ENCODE measurements at regions not wholly inside any gene's neighbourhood (a gene's known extent, or its start where the extent isn't known, plus 50 kb on each side); places are given as distances from the start of the nearest gene placed in this dataset.

DNA sequence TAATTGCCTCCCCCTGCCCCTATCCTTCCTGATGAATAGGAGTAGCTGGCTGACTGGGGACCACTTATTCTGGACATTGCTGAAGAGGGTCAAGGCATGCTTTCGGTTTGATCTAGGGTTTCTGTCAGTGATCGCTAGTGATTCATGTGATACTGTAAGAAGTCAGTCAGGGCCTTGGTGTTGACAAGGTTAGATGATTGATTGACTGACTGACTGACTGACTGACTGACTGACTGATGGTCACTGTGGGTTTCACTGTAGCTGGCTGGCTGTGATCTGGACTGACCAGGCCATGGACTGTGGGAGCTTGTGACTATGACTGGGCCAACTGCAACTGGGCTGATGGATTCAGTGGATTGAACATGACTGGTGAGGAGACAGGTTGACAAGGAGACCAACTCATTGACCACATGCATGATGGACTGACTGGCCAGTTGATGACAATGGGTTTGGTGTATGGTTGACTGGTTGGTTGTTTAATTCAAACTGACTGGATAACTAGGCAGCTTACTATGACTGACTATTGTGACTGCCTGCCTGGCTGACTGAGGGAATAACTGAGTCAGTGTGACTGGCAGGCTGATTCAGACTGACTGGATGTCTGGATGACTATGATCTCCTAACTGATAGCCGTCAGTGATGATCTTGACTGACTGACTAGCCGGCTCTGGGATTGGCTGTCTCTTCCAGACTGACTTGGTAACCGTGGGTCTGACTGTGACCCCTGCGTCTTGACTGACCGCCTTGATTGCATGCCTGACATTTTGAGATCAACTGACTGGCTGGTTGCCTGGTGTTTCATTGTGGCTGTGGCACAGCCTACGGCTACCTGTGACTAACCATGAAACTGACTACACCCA is 509.9 kb downstream of the SHQ1 start:
- DNase-seq, result no peak

DNA sequence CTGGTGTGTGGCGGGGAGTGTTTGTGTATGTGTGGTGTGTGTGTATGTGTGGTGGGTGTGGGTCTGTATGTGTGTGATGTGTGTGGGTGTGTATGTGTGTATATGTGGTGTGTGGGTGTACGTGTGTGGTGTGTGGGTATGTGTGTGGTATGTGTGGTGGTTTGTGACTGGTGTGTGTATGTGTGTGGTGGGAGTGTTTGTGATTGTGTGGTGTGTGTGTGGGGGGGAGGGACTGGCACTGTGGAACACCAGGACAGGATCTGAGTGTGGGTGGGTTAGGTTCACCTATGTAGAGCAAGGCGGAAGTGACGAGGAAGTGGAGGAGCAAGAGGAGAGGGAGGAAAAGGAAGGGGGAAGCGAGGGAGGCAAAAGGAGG is 510.8 kb downstream of the SHQ1 start:
- DNase-seq, result no peak

DNA sequence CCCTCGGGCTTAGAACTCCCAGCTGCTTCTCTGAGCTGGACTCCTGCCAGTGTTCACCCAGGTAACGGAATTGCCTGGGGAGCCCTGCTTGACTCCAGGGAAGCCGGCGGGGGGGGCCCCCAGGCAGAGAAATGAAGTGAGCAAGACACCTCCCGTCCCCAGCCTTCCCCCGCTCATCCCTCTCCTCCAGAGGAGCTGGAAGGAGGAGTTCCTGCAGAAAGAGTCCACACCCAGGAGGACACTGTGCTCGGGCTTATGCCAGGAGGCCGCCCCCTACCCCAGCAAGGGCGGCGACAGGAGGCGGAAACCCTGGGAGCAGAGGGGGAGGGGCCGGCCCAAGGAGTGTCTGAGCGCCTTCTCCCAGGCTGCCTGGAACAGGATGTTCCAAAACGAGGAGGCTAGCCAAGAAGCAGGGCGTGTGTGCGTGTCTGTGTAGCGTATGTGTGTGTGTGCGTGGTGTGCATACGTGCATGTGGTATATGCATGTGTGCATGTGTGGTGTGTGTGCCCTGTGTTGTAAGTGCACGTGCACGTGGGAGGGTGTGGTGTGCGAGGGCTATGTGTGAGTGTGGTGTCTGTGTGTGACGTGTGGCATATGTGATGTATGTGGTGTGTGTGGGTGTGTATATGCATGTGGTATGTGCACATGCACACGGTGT is 511.3 kb downstream of the SHQ1 start:
- no peak for DNase-seq

DNA sequence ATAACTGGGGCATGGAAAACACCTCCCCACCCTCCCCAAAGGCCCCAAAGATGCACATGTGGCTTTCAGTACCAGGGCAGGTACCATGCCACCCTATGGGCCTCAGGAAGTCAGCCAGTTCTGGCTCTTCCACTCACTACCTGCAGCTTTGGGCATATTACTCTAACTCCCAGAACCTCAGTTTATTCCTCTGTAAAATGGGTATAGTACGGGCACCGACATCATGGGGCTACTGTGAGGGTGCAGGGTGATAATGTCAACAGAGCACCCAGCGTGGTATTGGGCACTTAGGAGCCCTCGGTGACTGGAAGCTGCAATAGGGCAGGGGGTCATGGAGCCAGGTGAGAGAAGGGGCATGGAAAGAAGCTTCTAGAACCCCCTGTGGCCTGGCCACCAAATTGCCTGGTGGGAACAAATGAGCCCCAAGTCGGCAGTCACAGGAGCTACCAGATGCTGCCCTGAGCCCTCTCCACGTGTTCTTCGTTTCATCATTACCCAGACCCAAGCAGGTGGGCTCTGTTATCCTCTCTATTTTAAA is 512.1 kb downstream of the SHQ1 start:
- DNase-seq, result no peak

DNA sequence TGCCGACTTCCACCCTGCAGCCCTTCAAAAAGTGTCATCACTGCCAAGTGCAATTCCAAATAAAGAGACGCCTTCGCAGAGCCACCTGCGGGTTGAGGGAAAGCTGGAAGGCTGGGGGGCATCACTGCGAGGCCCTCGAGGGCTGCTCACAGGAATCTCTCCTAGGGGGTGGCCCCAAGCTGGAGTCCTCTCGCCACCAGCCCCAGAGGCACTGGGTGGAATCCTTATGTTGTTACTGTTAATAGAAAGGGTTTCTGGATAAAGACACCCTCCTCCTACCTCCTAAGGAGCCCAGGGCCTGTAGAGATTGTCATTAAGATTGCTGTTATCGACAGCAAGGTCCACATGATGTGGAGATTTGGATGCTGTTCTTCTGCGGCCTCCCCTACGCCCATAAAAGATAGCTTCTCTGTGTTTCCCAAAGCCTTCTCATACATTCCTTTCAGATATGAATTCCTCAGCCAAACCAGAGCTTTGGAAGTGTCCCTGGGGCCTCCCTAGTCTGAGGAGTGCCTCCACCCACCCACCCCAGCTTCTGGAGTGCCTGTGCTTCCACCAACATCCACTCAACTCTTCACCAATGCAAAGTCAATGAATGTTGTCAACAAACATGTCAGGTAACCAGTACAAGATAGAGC is 512.7 kb downstream of the SHQ1 start:
- DNase-seq, result no peak

DNA sequence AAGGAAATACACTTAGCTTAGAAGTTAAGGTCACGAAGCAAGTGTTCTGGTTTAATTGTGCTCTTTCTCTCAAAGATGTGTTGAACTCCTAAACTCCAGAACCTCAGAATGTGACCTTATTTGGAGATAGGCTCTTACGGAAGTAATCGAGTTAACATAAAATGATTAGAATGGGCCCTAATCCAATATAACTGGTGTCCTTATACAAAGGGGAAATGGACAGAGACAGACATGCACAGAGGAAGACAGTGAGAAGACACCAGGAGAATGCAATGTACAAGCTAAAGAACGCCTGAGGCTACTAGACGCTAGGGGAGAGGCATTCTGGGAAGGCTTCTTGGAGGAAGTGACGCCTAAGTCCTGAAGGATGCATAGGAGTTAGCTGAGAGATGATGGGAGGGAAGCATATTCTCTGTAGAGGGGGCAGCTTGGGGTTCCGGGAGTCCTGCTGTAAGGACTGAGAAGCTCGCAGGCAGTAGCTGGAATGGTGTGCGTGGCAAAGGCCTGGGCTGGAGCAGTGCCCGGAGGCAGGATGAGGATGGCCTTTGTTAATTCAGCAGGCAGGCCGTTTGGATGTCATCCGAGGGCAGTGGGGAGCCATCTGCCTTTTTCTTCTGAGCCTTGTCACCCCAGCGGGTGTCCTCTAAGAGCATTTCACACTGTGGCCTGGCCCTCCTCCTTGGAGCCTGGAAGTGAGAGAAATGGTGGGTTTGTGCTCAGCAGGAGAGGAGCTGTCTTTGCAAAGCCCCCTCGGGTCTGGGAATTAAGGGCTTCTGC is 513.4 kb downstream of the SHQ1 start:
- DNase-seq, result no peak

DNA sequence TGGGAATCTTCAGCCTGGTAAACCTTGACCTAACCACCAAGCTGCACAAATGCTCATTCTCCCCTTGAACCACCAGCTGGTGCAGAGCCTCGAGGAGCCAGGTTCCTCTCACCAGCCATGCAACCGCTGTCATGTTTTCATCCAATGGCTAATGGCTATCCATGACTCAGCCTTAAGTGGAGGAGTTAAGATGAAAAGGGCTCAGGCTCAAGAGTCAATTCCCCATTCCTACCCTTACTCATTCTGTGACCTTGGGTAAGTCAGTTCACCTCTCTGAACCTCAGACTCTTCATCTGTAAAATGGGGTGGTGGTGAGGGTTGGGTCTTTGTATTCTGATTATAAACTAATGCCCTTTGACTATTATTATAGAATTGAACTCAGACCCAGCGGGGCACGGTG is 515.6 kb downstream of the SHQ1 start:
- no peak for DNase-seq

DNA sequence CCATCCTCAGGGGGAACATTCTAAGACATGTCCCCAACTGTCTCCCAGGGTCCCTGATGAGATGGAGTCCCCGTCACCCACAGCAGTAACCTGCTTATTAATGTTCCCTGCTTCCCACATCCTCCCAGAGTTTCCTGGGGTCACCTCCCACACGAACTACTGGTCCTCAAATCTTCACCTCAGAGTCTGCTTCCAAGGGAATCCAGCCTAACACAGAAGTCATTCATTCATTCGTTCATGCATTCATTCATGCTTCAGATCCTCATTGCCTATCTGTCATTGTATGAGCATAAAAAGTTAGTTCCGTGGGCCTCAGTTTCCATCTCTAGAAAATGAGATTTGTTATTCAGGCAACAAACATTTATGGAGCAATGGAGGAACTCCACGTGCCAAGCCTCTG is 516.2 kb downstream of the SHQ1 start:
- DNase-seq, result no peak

DNA sequence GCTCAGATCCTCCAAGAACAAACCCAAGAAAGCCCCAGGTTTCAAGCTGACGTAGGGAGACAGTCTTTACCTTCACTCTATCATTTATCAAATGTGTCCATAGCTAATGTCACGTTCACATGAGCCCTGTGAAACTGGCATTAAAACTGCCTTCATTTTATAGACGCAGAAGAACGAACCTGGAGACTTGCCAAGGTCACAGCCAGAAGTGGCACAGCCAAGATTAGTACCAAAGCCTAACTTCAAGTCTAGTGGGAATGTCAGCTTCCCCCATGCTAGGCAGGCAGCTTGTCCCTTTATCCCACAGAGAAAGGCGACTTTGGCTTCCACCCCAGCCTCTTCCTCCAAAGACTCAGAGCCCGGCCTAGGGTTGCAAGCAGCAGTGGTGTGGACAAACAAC is 517.2 kb downstream of the SHQ1 start:
- DNase-seq, result no peak

DNA sequence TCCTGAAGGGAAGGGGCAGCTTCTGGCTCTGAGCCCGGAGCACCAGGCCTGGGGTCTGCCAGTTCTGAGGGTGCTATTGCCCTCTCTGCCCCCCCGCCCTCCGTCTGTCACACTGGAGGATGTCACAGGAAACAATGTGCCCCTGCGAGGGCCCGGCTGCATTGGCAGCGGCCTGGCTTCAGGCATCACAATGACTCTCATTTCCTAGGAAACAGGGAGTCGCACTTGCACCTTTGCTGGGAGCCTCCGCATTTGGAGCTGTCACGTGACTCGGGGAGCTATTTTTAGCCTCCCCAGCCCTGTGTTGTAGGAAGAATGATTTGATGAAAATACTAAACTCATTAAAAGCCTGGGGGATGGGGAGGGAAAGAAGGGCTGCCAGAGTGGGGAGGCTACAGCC is 518.9 kb downstream of the SHQ1 start:
- DNase-seq, result no peak

DNA sequence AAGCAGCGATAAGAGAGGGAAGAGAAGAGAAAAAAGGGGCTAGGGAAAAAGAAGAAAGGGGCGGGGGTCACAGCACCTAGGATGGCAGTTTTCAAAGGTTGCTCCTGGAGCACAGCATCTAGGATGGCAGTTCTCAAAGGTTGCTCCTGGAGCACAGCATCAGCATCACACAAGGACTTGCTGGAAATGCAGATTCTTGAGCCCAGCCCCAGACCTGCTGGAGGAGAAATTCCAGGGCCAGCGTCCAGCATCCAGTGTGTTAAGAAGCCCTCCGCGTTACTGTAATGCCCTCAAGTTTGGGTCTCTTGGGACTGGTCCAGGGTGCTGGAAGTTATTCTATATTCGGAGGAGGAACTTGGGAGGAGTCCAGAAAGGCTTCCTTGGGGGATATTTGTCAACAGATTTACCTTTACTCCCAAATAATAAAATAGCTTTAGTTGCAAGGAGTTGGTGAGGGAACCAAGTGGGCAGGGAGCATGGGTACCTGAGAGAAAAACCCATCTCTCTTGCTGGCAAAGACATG is 519.4 kb downstream of the SHQ1 start:
- DNase-seq, result no peak

DNA sequence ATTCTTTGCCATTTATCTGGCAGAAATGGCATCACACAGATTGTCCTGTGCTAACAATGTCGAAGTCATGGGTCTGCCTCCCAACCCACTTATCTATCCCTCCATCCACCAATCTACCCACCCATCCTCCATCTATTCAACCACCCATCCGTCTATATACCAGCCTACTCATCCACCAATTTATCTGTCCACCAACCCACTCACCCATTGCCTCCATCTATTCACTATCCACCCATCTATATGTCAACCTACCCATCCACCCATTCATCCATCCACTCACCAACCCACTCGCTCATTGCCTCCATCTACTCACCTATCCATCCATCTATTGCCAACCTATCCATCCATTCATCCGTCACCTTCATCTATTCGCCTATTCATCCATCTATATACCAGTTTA is 521.2 kb downstream of the SHQ1 start:
- no peak for DNase-seq

DNA sequence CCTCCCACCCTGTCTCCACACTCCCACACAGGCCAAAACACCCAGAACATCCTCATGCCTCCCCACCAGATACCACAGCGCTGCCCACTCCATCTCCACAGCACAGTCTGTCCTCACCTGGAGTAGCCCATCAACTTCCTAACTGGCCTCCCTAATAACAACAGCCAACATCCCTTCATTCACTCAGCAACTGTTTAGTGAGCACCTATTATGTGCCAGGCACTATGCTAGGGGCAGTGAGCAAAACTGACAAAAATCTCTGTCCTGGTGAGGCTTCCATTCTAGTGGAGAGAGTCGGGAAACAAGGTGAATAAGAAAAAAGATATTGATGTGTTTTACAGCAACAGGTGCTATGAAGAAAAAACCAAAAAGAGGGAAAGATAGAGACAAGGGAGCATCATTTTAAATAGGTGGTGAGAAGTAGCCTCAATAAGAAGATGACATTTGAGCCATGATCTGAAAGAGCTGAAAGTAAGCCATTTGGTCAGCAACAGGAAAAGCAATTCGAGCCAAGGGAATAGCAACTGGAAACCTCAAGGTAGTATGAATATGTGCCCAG is 523.9 kb downstream of the SHQ1 start:
- no peak for DNase-seq

DNA sequence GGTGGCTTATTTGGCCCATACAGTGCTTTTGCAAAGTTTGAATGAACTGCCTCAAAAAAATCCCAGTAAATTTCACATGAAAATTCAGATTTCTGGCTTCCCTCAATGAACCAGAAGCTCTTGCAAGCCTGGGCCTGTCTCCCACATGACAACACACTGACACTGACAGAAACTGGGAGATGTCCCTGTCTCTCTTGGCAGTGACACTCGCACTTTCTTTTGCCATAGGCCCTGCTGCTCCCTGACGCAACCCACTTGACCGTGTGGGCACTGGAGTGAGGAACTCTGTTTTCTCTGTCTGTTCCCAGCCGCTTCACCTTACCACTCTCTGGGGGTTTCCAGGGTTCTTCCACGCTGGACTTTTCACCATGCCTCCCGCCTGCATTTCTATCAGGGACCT is 524.5 kb downstream of the SHQ1 start:
- DNase-seq, result no peak

DNA sequence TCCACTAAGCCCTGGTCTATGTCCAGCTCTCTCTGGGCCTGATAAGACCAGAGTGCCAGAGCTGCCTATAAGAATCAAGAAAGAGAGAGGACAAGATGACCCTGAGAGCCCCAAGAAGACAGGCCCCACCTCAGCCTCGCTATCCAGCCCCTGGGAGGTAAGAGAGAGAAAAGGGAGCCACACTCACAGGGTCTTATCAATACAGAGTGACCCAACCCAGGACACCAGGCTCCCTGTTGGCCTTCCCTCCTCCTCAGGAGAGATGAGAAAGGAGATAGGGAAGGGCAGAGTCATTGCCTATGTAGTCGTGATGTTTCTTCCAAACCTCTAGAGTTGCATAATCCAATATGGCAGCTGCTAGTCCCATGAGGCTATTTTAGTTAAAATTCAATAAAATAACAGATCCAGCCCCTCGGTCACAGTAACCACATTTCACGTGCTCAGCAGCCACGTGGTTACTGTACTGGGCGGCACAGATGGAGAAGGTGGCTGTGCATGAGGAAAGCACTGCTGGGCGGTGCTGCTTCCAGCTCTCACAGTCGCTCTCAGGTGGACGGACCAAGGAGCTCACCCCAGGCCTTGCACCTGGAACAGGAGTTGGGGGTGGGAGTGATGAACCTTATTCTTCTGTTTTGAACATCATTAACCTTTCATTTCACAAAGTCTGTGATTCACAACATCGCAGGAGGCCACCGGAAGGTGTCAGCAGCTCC is 525.8 kb downstream of the SHQ1 start:
- no peak for DNase-seq

DNA sequence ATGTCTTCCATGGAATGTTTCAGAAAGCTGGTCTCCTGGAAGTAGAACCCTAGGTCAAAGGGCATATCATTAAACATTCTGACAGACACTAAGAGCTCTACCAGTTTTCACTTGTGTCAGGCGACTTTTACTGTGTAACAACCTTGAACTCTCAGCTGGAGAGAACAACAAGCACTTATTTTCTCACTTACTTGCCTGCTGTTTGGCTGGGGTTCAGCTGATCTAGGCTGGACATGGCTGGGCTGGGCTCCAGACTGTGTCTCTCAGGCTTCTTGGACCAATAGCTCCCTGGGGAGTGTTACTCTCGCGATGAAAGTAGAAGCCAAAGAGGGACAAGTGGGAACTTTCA is 527.3 kb downstream of the SHQ1 start:
- no peak for DNase-seq

DNA sequence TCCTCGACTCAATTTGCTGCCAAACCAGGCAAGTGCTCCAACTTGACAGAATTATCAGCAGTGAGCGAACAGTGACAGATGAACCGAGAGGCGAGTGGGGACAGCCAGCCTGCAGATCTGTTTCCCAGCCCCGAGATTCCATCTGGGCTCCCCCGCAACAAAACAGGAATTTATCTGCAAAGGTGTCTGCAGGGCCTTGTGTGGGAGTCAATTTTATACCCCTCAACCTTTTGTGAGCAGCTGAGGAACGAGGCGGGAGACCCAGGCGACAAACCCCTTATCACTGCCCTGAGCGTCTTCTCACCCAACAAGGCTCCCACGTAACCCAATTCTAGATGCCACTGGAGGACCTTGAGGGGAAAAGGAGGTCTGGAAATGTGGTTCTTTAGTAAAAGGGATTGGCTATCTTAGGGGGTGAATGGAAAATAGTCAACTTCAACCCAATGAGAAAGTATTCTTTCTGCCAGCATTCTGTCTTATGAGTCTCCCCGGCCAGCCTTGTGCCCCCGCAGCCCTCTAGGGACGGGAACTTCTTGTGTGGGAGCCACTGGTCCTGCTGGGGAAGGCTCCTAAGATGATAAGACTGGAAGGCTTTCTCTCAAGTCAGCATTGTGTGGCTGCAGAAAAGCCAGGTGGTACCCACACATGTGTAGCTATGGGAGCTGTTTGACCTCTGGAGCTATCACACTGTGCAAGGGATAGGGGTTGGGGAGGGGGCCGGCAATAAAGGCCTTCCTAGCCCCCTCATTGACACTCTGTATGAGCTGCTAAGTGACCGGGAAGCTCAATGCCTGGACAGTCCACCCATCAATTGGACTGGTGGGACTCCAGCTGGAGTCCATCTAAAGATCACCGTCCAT is 527.9 kb downstream of the SHQ1 start:
- no peak for DNase-seq

DNA sequence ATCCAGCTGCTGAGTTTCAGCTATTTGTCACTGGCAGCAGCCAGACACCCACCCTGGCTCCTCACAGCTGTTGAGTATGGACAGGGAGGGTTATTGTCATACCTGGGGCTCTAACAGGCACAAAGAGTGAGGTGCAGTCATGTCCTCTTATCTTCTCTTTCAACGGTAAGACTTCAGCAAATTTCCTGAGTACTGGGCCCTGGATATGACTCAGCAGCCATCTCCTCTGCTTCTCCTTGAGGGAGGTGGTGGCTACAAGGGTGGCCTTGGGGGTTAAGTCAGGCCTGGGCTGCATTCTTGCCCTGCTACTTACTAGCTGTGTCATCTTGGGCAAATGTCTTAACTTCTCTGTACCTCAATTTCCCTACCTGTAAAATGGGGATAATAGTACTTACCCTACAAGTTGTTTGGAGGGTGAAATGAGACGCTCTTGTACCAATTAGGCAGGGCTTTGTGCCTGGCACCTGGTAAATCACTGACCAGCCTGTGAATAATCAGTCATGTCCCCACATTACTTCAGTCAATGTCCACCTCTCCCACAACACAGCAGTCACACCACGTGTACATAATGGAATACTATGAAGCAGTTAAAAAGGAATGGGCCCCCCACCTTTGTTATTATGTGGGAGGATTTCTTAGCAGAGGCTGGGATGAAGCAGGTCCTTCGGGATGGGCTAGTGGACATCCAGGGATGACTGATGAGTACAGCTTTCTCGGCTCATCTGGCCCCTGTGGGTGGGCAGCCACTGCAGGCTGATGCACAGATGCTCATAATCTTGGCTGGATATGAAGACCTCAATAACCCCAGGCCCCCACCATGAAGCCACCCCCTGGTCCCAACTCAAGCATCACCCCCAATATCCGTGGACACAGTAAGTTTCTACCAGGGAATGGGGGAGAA is 528.8 kb downstream of the SHQ1 start:
- DNase-seq, result no peak

DNA sequence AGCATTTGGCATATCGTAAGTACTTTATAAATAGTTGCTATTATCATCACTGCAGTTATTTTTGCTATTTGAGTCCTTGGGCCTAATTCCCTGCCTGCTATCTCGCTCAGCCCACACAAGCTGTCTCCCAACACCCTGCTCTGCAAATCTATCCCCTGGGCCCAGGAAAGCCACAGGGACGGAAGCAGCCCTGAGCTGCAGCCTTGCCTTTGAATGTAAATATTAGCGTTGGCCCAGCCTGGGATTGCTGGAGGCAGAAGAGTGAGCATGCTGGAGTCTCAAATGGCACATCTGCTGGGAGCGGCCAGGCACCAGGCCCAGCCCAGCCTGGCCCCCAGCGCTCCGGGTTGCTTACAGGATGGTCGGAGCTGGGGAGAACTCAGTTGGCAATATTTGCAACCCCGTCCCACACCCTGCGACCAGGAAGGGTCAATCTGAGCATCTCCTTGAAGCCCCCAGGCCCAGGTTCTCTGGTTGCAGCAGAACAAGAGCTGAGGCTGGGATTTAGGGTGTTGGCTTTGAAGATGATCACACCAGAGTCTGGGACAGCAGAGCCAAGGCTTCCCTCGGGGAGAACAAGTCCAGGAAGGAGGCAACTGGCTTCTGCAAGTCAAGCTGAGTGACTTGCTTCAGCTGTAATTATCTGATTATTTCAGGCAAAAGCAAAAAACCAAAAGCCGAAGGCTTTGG is 529.6 kb downstream of the SHQ1 start:
- no peak for DNase-seq

Measured in NCI-H526 treated with DMSO at 0.1 percent for 48 hours (cell line).